Prostate gland (tissue), 2 donors: ENCODE measurements at regions not wholly inside any gene's neighbourhood (a gene's known extent, or its start where the extent isn't known, plus 50 kb on each side); places are given as distances from the start of the nearest gene placed in this dataset.

ENCODE experiments used
- CTCF ChIP-seq, 4 experiments: fragments of 200-600 bp in 2 of 4; fragments of 450-650 bp in 2 of 4; sonication (generic) in 2 of 4; IDR thresholded peaks; 1 replicate in 3 of 4; 2 replicates in 1 of 4; pipeline ENCODE4 v1.5.1; 2016 to 2019; ENCODE audit warnings: antibody characterized with exemption in 4 of 4, mild to moderate bottlenecking in 2 of 4, moderate library complexity in 2 of 4
- POLR2A ChIP-seq: fragments of 450-650 bp; IDR thresholded peaks from one replicate; pipeline ENCODE4 v1.6.1; 2016; ENCODE audit warnings: antibody characterized with exemption, mild to moderate bottlenecking

GRCh38 chr4:92120810-92121498 is 182.8 kb upstream of the GRID2 start:
- TF ChIP-seq CTCF (IDR thresholded peaks at IDR 0.05) (no peak), POLR2A (no peak)
